ENCODE measurements at regions not wholly inside any gene's neighbourhood (a gene's known extent, or its start where the extent isn't known, plus 50 kb on each side); places are given as distances from the start of the nearest gene placed in this dataset.
A peak's percentile ranks its signal among the peaks of the same experiment; 100 is the strongest.

DNA sequence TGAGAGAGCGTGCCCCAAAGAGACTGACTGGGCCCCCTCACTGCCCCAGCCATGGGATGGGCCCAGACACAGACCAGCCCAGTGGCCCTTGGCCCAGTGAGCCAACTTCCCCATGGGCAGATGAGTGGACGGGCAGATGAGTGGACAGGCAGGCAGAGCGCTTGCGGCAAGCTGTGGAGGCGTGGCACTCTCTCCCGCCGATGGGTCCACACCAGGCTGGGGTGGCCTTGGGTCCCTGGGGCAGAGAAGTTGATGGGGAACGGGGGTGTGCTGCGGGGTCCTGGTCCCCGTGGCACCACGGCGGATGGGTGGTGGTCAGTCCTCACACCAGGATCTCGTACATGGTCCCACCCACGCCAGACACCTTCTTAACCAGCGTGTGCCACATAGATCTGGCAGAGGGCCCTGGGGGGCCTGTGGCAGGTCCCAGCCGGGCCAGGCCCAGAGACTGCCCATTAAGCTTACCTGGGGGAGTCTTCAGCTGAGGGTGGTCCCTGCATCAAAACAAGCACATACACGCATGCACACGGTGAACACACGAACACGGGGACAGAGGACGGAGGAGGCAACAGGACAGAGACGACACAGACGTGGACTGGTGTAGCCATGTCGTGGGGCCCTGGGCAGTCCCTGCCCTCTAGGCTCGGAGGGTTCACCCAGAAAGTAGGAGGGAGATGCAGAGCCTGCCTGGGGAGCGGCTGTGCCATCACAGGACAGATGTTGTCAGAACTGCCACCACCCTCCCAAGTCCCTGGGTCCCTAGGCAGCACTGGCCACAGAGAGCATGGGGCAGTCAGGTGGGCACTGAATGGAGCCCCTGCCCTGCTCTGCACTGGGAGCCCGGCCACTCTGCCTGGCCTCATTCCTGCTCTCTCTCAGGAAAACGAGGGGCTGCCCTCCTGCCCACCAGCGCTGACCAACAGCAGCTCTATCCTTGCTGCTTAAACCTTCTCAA, 182.2 kb downstream of the IGLL1 start:
- H3K27ac ChIP-seq = no peak overlapping the region
- peaks cover 6% of the 10 kb centered on the region for H3K27me3 ChIP-seq (ENCODE audit: low read depth)
- no peaks in the 10 kb centered on the region for H3K9me3 ChIP-seq
- DNase-seq (peak; percentile 31), ATAC-seq (no peak)
- H3K36me3 ChIP-seq = no peaks in the 10 kb centered on the region
- H3K4me3 ChIP-seq = no peak overlapping the region
- intact Hi-C loops (cut with DNase I) = no loop called here
- TF ChIP-seq, protein P1, sequence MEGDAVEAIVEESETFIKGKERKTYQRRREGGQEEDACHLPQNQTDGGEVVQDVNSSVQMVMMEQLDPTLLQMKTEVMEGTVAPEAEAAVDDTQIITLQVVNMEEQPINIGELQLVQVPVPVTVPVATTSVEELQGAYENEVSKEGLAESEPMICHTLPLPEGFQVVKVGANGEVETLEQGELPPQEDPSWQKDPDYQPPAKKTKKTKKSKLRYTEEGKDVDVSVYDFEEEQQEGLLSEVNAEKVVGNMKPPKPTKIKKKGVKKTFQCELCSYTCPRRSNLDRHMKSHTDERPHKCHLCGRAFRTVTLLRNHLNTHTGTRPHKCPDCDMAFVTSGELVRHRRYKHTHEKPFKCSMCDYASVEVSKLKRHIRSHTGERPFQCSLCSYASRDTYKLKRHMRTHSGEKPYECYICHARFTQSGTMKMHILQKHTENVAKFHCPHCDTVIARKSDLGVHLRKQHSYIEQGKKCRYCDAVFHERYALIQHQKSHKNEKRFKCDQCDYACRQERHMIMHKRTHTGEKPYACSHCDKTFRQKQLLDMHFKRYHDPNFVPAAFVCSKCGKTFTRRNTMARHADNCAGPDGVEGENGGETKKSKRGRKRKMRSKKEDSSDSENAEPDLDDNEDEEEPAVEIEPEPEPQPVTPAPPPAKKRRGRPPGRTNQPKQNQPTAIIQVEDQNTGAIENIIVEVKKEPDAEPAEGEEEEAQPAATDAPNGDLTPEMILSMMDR (IDR thresholded peaks at IDR 0.05) = no peak
- H3K4me1 ChIP-seq = peaks cover 5% of the 10 kb centered on the region

DNA sequence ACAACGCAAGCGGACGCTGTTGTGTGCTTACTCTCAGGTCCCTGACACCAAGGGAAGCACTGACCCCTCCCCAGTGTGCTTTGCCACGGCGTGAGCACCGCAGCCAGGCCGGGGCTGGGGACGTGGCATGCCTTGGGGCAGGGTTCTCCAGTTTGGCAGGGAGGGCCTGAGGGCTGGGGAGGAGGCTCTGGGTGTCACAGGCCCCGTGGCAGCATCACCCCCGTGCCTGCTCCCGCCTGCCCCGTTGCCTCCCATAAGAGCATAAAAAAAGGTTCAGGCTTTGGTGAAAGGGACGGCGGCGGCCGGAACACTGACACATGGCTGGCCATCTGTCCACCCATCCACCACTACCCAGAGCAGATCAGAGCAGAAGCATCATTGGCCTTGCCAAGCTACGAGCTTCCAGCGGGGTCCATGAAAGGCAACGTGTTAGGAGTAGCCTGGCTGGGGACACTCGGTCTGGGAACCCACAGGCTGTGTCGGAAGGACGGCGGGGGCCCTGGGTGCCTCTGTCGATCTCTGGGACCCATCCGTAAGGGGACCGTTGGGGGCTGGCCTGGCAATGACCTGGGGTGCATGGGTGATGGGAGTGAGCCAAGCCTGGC, 183.0 kb downstream of the IGLL1 start:
- TF ChIP-seq, protein P1 (IDR thresholded peaks at IDR 0.05) = no peak
- no peak overlapping the region for H3K4me3 ChIP-seq
- H3K4me1 ChIP-seq = peaks cover 3% of the 10 kb centered on the region
- DNase-seq (peak; percentile 36), ATAC-seq (no peak)
- H3K9me3 ChIP-seq = no peaks in the 10 kb centered on the region
- H3K27ac ChIP-seq = no peak overlapping the region
- intact Hi-C loops (cut with DNase I) = no loop called here
- peaks cover 3% of the 10 kb centered on the region for H3K27me3 ChIP-seq (ENCODE audit: low read depth)
- H3K36me3 ChIP-seq = no peaks in the 10 kb centered on the region

DNA sequence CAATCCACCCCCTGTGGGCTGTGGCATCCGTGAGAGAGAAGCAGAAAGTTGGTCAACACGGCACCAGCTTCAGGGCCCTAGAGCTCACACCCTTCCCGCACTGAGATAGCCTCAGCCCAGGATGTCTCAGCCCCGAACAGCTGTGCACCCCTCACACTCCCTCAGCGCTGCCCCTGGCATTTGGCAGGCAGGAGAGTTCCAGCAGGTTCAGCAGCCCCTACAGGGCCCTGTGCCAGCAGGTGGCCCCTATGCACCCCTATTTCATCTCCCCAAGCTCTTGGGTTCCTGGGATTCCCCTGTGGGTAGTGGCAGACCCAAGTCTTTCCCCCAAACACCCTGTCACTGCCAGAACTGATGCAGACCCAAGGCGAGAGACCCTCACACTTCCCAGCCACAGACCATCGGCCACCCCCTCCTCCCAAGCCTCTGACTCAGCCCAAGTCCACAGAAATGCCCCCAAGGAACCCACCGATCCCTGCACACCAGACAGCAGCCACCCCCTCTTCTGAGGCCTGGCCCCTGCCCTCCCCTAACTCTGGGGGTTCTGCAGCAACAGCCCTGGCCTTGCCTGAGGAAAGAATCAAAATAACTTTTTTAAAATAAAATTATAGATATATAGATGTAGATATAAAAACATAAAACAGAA, 183.6 kb downstream of the IGLL1 start:
- no peaks in the 10 kb centered on the region for H3K4me1 ChIP-seq
- no peak for ATAC-seq
- TF ChIP-seq, protein P1 (IDR thresholded peaks at IDR 0.05) = no peak
- DNase-seq = peak; percentile 32
- H3K36me3 ChIP-seq = no peaks in the 10 kb centered on the region
- no peaks in the 10 kb centered on the region for H3K27me3 ChIP-seq (ENCODE audit: low read depth)
- no peaks in the 10 kb centered on the region for H3K9me3 ChIP-seq
- no peak overlapping the region for H3K4me3 ChIP-seq
- intact Hi-C loops (cut with DNase I) = no loop called here
- H3K27ac ChIP-seq = no peak overlapping the region

DNA sequence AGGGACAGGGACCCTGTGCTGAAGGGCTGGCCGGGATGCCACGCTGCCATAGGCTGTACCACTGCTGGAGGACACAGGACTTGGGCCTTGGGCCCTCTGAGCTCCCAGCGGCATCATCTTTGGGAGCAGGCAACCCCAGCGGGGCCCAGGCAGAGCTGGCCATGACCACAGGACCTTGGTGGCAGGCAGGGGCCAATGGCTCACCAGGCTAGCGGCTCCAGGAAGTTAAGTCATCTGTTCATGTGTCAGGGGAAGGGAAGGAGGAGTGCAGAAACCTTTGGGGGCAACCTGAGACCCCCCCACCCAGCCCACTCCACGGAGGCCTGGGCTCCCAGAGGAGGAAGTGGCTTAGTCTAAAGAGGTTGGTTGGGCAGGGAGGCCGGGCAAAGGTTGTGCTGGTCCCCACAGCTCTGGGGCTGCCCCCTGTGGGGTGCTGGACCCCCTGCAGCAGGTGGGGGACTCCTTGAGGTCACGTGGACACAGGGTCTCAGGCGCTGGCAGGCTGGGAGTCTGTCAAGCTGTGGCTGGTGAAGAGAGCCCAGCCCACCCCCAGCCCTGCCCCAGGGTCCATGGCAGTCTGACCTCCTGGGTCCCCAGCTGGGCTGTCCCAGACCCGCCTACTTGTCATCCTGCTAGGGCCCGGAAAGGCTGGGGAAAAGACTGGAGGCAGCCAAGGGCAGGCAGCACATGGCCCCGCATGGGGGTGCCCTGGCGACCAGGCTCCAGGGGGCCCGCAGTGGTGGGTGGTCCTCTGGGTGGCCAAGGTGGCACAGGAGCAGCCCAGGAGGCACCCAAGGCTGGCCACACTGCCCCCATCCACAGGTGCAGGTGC, 184.3 kb downstream of the IGLL1 start:
- Histone ChIP-seq H3K4me1 (no peaks in the 10 kb centered on the region), H3K4me3 (no peak overlapping the region), H3K27ac (no peak overlapping the region), H3K27me3 (ENCODE audit: low read depth) (no peaks in the 10 kb centered on the region), H3K36me3 (no peaks in the 10 kb centered on the region), H3K9me3 (no peaks in the 10 kb centered on the region)
- no peak for ATAC-seq
- intact Hi-C loops (cut with DNase I) = no loop called here
- DNase-seq = peak; percentile 34
- TF ChIP-seq, protein P1 (IDR thresholded peaks at IDR 0.05) = no peak

Measured in lower lobe of right lung (tissue), 2 donors.